Neutrophil (primary cell): ENCODE measurements at regions not wholly inside any gene's neighbourhood (a gene's known extent, or its start where the extent isn't known, plus 50 kb on each side); places are given as distances from the start of the nearest gene placed in this dataset.

Experiments used
- H3K27ac ChIP-seq: fragments of 200-600 bp; sonication (generic); 2 replicates; pipeline ENCODE4 v1.5.1; 2016; ENCODE audit warnings: mild to moderate bottlenecking, moderate library complexity
- H3K27me3 ChIP-seq: fragments of 200-600 bp; sonication (generic); 2 replicates; pipeline ENCODE4 v1.6.0; 2016; ENCODE audit warnings: mild to moderate bottlenecking
- H3K36me3 ChIP-seq: fragments of 200-600 bp; sonication (generic); 2 replicates; pipeline ENCODE4 v1.5.1; 2017
- H3K4me1 ChIP-seq, 2 experiments: fragments of 200-600 bp in 1 of 2; sonication (generic) in 1 of 2; 1 replicate in 1 of 2; 2 replicates in 1 of 2; pipeline versions ENCODE4 v1.5.1 to v1.6.1; 2013 to 2016; ENCODE audit warnings: low read depth in 1 of 2, low read length in 1 of 2, mild to moderate bottlenecking in 1 of 2, moderate library complexity in 1 of 2; ENCODE audit not compliant: control insufficient read depth in 1 of 2, insufficient read depth in 1 of 2
- H3K4me3 ChIP-seq, 2 experiments: fragments of 200-600 bp in 1 of 2; sonication (generic) in 1 of 2; 1 replicate in 1 of 2; 2 replicates in 1 of 2; pipeline ENCODE4 v1.5.1; 2013 to 2016; ENCODE audit warnings: low read depth in 1 of 2, low read length in 1 of 2, mild to moderate bottlenecking in 1 of 2, moderate library complexity in 1 of 2
- H3K9me3 ChIP-seq: fragments of 200-600 bp; sonication (generic); 2 replicates; pipeline ENCODE4 v1.5.1; 2016
- CTCF ChIP-seq: fragments of 200-600 bp; sonication (generic); IDR thresholded peaks from 2 replicates; pipeline ENCODE4 v1.5.1; 2016; ENCODE audit warnings: antibody characterized with exemption

GRCh38 chr5:68994645-68995044 is 99.2 kb upstream of the SLC30A5 start:
- Histone ChIP-seq H3K9me3 (no peaks in the 10 kb centered on the region), H3K4me3 (no peak overlapping the region), H3K27me3 (no peaks in the 10 kb centered on the region), H3K27ac (no peak overlapping the region), H3K4me1 (peaks cover 0 to 3% of the 10 kb centered on the region in 2 experiments), H3K36me3 (no peaks in the 10 kb centered on the region)
- TF ChIP-seq CTCF: no peak

GRCh38 chr5:68995845-68996545 is 97.8 kb upstream of the SLC30A5 start:
- Histone ChIP-seq H3K36me3 (no peaks in the 10 kb centered on the region), H3K27me3 (no peaks in the 10 kb centered on the region), H3K4me3 (no peak overlapping the region), H3K4me1 (peaks cover 0 to 3% of the 10 kb centered on the region in 2 experiments), H3K27ac (no peak overlapping the region), H3K9me3 (no peaks in the 10 kb centered on the region)
- no peak for TF ChIP-seq CTCF

GRCh38 chr5:68999181-68999580 is 94.6 kb upstream of the SLC30A5 start:
- H3K4me1 ChIP-seq: peaks cover 0 to 3% of the 10 kb centered on the region in 2 experiments
- no peak overlapping the region for H3K27ac ChIP-seq
- H3K9me3 ChIP-seq: no peaks in the 10 kb centered on the region
- no peak overlapping the region for H3K4me3 ChIP-seq
- TF ChIP-seq CTCF: no peak
- no peaks in the 10 kb centered on the region for H3K36me3 ChIP-seq
- no peaks in the 10 kb centered on the region for H3K27me3 ChIP-seq

GRCh38 chr5:69000216-69000919 is 93.4 kb upstream of the SLC30A5 start:
- no peaks in the 10 kb centered on the region for H3K27me3 ChIP-seq
- no peak for TF ChIP-seq CTCF
- no peaks in the 10 kb centered on the region for H3K9me3 ChIP-seq
- H3K4me3 ChIP-seq: no peak overlapping the region
- peaks cover 0 to 3% of the 10 kb centered on the region in 2 experiments for H3K4me1 ChIP-seq
- H3K36me3 ChIP-seq: no peaks in the 10 kb centered on the region
- no peak overlapping the region for H3K27ac ChIP-seq

GRCh38 chr5:69000949-69001348 is 92.9 kb upstream of the SLC30A5 start:
- Histone ChIP-seq H3K4me3 (no peak overlapping the region), H3K27ac (no peak overlapping the region), H3K36me3 (no peaks in the 10 kb centered on the region), H3K27me3 (no peaks in the 10 kb centered on the region), H3K9me3 (no peaks in the 10 kb centered on the region), H3K4me1 (peaks cover 0 to 3% of the 10 kb centered on the region in 2 experiments)
- no peak for TF ChIP-seq CTCF
